GM23248 (cell line): ENCODE measurements at regions not wholly inside any gene's neighbourhood (a gene's known extent, or its start where the extent isn't known, plus 50 kb on each side); places are given as distances from the start of the nearest gene placed in this dataset.

ENCODE experiments used
- EZH2 ChIP-seq: fragments of 200-600 bp; sonication (generic); IDR thresholded peaks from 2 replicates; pipeline ENCODE4 v1.6.1; 2018; ENCODE audit warnings: antibody characterized with exemption, mild to moderate bottlenecking; ENCODE audit not compliant: insufficient read depth, poor library complexity, severe bottlenecking
- EZH2phosphoT487 ChIP-seq: fragments of 200-600 bp; sonication (generic); IDR thresholded peaks from 2 replicates; pipeline ENCODE4 v1.6.1; 2018; ENCODE audit warnings: antibody characterized with exemption, moderate library complexity, mild to moderate bottlenecking, low read depth; ENCODE audit not compliant: insufficient read depth

DNA sequence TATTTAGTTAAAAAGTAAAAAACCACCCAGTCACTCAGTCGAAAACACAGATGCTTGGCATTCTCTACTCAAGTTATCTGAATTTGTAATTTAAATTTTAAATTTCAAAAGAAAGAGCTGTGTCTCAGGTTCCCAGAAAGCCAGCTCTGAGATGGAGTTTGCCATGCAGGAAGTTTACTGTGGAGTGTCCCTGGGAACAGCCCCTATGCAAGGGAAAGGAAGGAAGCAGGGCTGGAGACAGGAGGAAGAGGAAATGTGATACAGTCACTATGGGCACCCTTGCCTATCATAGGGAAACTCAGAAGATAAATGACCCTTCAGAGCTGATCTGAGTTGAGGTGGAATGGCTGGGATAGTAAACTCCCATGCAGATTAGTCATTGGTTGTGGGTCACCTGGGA is 408.8 kb upstream of the ACTBL2 start:
- TF ChIP-seq EZH2 (no peak), EZH2phosphoT487 (no peak)
